Activated T-cell treated with anti-CD3 and anti-CD28 coated beads for 48 hours (primary cell): ENCODE measurements at regions not wholly inside any gene's neighbourhood (a gene's known extent, or its start where the extent isn't known, plus 50 kb on each side); places are given as distances from the start of the nearest gene placed in this dataset.

ENCODE experiments used
- DNase-seq: peaks from one replicate; pipeline ENCODE4 v3.0.0-alpha.2; 2020; ENCODE audit warnings: low read depth

DNA sequence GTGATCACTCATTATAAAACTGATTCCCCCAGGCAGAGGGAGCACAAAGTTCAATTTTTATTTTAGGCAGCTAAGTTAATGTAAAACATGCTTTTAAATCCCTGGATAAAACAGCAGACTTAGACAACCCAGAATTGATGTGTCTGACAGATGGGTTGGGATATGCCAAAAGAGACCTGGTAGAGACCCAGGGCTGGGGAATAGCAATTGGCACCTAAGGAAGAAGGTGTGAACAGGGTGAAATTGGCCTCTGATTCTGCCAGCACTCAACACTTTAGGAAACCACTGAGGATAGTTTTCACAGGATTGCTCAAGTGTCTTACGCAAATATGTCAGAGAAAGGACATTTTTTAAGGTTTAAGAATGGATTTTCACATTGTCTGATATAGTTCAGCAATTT, 938.2 kb upstream of the CDH8 start:
- DNase-seq: no peak

DNA sequence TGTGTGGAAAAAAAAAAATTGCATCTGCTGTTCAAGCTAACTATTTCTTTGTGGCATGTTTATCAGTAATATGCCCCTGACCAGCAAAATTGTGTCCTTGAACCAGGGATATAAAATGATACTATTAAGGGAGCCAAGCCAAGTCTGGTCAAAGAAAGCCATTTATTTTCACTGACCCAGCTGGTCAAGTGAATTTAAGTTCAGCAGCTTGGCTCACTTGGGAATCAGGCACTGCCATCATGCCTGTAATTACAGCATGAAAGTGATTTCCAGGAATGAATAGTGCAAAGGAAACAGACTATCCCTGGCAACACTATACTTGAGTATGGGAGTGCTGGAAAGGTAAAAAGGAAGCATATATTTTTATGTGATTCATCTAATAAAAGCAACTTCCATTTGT, 934.6 kb upstream of the CDH8 start:
- no peak for DNase-seq

DNA sequence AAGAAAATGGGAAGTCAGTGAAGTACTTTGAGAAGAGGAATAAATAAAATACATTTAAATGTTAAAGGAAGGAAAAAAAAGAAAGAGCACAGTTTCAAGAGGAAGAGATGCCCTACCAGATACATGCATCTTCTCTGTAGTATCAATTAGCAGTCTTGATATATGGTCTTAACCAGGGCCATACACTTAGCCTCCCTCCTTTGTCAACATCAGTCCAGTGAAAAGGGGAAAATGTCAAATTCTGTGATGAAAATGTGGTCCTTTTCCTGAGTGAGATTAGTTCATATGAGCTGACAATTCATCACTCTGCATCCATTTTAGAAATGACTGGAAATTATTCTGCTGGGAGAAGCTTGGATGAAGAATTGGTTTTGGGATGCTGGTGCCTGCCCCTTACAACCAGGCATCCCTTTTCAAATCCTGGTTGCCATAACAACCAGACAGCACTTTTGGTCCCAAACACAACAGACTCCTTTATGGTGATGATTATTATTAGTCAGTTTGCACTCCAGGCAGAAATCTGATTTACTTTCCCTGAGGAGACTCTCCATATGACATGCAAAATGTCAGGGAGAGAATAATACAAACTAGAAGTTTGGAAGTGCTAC, 933.6 kb upstream of the CDH8 start:
- DNase-seq: no peak

DNA sequence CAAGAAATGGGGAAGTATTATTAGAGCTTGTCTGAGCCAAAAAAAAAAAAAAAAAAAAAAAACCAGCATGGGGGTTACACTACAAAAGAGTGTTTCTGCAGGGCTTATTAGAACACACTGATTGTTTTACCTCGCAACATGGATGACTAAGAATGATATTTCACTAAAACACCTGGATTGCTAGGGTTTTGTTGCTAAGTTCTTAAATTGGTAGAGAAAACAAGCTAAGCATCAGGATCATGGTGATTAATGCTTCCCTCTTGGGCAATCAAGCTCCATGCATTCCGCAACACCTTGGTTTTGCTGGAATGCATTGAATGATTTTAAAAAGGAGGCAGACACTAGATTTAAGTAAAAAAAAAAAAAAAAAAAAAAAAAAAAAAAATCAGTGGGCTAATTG, 931.4 kb upstream of the CDH8 start:
- no peak for DNase-seq

DNA sequence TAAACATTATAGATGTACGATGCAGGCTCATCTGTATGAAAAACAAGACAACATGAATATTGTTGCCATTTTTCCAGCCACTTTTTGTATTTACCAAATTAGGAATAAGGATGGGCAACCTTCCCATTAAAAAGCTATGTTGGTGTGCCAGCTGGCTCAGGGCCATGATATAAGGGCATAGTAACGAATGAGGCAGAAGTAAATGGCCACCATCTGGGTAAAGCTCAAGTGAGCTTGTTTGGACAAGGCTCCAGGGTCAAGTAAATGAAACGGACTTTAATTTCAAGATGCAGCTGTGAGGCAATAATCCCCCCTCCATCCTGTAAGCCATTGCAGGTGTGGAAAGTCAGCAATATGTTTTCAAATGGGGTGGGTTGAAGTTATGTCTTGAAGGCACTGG, 930.9 kb upstream of the CDH8 start:
- DNase-seq: no peak

DNA sequence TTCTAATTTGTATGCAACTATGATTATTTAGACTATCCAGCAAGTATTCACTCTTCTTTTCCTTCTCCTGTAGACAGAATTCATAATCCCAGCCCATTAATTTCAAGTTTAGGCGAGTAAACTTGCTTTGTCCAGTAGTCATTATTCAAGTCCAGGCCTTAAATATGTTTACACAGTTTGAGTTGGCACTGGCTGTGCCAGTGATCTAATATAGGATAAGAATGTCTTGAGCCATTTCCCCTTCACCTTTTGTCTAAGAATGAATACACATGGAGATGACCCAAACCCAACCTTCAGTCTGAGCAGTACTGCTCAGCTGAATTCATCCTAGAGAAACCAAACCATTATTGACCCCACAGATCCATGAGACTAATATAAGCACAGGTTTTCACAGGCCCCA, 930.4 kb upstream of the CDH8 start:
- DNase-seq: no peak

DNA sequence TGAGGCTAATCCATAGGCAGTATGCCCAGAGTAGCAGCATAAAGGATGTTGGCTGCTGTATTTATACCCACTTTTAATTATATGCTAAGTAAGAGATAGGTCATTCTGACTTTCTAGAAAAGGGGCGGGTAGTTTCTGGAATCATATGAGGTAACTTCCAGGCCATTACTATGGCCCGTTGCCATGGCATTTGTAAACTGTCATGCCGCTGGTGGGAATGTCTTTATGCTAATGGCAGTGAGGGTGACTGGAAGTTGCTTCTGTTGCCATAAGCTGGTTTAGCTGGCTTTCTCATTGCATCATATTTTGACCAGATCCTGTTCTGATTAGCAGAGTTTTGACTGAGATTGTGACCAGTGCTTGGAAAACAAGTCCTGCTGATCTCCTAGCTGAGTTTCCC, 929.6 kb upstream of the CDH8 start:
- no peak for DNase-seq

DNA sequence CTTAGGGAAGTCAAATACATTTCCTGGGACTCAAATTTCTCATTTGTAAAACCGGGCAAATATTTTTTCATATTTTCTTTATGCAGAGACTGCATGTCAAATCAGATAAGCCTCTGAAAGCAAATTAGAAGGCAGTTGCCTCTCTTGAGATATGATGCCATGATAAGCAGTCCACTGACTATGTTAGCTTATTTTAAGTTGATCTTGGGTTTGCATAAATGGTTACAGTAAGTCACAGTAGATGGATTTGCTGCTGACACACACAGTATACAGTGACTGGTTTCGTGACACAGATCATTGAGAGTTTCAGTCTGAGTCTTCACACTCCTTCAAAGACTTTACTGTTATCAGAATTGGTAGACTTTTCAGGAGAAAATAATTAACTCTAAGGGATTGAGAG, 927.6 kb upstream of the CDH8 start:
- DNase-seq: no peak

DNA sequence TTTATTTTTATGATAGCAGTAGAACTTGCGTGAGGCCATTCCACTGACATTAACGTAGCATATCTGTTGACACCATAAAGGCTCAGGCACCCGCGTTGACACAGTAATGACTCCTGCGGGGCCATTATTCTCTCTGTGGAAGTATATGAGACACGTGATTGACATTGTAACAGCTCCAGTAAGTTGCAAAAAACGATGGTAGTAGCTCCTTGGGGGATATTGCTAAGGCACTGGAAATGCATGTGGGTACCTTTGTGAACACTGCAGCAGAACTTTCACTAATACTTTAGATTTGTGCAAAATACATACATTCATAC, 918.8 kb upstream of the CDH8 start:
- no peak for DNase-seq

DNA sequence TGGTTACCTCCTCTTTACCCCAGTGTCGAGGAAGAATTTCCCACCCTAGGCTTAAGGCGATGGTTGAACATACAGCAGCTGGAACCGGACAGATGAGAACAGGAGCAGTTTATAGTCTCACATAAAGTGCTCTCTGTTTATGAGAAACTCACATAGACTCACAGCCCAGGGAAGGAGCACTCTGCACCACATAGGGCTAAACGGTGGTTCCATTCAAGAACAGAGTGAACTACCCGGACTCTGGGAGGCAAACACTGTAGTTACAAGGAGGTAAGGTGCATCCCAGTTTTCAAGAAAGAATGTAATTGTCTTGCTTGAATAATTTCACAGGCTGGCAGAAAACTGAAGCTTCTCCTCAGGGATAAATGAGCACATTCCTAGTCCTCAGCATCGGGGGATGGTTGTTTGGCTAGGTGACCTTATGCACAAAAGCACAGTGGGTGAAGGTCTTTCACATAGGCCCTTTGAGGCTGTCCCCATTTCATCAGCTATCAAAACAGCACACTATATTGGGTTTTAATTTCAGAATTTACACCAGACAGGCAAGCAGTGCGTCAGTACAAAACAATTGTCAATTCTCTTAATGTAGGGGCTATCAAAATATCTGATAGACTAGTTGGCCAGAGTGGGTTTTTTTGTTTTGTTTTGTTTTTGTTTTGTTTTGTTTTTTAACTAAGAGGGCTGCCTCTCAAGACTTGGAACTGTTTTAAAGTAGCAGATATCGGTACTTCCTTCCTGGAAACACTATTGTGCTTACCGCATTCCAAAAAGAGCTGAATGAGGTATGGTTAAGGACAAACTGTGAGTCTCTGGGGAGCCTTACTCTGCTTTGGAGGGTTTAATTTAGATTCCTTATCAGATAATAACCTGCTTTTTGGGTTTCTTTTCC, 918.1 kb upstream of the CDH8 start:
- no peak for DNase-seq

DNA sequence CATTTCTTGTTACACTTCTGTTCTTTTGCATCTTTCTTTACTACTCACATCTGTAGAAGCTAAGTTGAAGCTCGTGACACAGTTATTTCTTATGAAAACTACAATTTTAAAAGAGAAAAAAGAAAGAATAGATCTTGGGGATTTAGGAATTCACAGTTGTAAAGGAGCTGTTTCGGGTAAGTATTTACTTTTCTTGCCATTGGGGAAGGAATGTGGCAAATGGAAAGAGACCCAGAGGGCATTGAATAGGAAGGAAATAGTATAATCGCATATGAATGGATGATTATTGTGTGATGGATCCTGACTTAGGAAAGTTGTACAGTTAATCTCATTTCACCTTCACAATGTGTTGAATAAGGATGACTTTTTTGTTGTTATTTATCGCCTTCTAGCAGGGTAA, 914.1 kb upstream of the CDH8 start:
- DNase-seq: no peak

DNA sequence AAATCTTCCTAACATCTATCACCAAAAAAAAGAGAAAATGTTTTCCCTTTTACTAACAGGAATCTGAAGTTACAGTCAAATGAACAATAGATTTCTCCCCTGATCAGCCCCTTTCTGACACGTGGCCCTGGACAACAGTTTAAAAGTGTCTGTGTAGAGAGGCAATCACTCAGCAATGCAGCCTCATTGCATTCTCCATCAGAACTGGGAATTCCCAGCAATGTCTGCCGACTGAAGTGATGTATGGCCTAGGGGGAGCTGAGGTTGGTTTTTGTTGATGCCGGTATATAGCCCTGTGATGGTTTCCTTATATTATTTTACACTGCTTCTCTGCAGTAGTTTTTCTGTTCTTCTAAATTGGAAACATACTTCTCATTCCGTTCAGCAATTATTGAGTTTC, 904.3 kb upstream of the CDH8 start:
- DNase-seq: no peak

DNA sequence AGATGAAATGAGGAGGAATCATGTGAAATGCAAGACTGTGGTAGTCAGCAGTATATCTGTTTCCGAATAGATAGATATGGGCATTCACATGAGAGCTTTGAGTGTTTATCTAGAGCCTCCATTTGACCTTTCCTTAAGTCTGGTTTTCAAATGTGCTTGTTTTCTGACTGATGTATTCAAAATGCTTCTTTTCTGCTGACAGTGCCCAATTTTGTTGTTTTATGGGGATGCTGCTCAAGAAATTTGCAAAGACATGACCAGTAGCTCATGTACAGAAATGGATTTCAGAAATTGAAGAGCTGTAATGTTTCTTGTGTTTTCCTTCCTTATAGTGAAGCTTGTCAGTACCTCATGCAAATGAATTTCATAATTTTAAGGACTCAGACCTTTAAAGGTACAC, 903.4 kb upstream of the CDH8 start:
- DNase-seq: no peak

DNA sequence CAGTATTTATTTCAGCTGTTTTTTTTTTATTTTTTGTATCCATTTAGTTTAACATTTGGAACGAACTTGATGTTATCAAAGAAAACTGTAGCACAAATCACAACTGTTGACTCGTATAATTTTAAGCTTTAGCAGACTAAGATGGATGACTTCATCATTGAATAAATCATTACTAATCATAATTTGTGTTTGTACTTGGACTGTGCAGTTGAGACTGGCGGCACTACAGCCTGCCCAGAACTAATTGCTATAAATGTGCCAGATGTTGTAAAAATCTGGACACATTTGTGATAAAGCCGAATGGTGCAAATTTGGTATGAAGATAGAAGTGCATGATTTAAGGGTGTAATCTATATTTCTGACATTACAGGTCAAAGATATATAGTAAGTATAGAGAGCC, 897.7 kb upstream of the CDH8 start:
- DNase-seq: no peak

DNA sequence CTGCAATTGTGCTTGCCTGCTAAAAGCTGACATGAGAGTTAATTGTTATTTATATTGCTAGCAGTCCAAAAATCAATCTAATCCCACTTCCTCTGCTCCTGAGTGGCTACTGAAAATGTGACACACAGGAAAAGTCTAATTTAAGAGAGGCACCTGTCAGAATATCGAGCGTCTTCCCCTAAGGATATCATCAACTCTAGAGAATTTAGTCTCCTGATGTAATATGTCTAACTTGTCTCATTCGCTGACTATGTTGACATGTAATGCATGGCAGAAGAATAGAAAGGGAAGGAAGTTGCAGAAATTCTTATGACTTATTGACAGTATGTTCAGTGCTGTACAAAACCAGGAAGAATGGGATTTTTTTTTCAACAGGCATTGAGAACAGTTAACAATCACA, 893.4 kb upstream of the CDH8 start:
- DNase-seq: no peak

DNA sequence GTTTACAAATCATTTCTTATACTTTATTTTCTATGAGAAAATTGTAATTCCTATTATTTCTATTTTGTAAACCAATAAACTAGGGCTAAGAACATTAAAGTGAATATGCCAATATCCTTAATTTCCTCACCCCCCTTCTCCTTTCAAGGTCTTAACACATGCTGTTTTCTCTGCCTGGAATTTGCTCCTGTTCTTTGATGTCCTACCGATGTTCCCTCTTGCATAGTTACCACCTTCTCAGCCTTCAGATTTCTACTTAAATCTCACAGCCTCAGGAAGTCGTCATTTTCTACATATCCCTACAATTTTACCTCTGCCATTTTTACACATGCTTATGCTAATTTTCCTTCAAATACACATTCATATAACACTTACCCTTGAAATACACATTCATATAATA, 890.9 kb upstream of the CDH8 start:
- no peak for DNase-seq

DNA sequence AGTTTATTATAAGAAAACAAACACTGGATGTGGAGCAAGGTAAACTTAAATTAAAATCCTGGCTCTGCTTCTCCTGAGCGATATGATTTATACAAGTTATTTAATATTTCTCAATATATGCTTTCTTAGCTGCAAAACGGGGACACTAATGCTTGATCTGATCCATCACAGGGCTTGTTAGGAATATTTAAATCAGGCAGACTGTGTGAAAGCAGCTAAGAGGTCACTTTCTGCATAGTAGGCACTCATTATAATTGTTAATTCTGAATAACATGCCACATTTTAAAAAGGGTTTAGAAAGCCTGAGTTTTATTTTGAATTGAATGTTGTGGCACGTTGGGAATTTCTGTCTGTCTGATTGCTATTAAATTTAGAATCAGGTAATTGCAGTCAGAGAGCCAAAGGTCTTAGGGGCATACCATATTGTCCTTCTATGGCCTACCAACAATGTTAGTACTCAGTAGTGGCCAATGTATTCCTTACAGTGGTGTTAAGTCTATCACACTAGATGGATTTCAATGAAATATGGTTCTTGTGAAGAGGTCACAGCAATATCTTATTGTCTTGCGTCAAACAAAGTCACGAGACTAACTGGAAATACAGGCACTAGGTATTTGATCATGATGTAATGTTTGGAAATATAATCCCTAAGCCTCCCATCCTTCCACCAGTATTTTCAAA, 890.0 kb upstream of the CDH8 start:
- DNase-seq: no peak

DNA sequence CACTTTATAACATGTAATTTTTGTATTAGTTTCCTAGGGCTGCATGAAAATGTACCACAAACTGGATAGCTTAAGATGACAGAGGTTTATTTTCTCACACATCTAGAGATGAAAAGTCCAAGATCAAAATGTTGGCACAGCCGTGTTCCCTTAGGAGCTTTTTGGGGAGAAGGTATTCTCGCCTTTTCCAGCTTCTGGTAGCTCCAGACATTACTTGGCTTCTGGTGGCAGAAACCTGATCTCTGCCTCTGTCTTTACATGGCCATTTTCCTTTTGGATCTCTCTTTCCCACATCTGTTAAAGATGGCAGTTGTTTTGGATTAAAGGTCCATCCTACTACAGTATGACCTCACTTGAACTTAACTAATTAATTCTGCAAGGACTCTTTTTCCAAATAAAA, 885.7 kb upstream of the CDH8 start:
- no peak for DNase-seq

DNA sequence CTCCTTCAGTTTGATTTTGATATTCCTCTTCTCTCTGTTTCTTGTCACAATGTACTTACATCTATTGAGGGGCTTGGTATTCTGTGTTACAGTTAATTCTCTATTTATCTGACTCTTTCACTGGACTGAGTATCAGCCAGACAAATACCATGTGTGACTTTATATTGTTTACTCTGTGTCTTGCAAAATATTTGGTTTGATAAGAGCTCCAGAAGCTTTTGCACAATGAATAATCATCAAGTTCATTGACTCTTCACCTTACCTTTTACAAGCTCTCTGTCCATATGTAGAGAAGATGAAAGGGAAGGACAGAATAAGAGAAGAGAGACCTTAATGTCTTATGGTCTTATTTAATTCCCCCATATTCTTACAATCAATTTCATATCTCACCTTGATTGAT, 877.7 kb upstream of the CDH8 start:
- no peak for DNase-seq

DNA sequence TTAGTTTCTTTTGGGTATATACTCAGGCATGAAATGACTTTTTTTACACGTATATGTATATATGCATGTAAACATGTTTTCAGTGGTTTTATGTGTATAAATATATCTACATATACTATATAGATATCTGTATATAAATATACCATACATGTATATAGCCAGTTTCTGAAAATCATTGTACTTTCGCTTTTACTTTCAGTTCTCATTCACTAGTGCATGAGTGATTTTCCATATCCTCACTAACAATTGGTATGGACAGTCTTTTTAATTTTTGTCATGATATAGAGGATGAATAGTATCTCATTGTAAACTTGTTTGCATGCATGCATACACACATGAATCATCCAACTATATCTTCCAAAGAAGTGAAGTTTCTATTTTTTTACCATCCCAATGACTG, 877.1 kb upstream of the CDH8 start:
- no peak for DNase-seq

DNA sequence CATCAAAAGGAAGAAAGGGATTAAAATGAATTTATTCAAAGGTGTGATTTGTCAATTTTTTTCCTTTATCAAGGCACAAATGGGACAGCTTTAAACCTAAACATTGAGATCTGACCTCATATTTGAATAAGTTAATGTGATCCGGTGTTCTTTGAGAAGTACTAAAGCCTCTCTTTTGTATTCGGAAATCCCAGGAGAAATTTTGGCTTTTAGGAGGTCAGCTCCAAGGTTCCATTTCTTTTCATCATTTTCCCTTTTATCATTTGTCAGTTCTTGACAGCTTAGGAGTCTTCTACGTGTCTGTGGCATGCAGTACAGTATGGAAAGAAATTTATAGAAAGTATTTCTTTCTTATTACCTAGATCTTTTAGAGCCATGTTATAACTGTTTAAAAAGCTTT, 873.4 kb upstream of the CDH8 start:
- no peak for DNase-seq

DNA sequence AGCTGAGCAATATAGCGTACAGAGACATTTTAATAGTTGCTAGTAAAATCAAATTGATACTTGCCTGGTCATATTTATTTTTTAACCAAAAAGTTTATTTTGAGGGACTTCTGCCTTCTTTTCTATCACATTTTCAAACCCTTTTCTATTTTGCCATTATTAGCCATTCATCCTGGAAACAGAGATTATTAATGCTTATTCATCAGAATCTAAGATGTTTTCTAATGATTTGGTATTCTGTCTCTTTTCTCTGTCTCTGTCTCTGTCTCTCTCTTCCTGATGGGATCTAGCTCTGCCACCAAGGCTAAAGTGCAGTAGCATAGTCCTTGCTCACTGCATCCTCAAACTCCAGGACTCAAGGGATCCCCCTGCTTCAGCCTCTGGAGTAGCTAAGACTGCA, 871.3 kb upstream of the CDH8 start:
- DNase-seq: no peak

DNA sequence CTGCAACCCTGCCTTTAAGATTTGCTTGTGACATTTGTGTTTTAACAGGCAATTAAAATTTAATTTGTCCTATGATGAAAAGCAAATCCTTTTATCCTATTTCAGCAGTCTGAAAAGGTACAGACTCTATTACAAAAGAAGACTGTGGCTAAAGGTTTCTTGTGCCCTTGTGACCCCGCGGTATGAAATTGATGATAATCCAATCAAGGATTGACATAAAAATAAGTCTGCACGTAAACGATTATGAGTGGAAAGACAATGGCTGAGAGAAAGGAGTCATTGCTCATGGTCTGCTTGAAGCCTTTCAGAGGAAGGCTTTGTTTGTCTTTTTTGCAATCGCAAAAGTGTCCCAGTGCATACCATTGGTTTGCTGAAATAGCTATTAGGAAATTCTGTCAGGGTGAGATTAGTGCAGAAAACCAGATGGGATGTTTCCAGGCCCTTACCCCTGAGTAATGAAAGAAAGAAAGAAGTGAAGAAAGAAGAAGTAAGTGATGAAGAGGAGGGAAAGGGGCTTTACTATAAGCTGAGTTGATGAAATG, 867.8 kb upstream of the CDH8 start:
- DNase-seq: no peak
